ENCODE measurements at regions not wholly inside any gene's neighbourhood (a gene's known extent, or its start where the extent isn't known, plus 50 kb on each side); places are given as distances from the start of the nearest gene placed in this dataset.

DNA sequence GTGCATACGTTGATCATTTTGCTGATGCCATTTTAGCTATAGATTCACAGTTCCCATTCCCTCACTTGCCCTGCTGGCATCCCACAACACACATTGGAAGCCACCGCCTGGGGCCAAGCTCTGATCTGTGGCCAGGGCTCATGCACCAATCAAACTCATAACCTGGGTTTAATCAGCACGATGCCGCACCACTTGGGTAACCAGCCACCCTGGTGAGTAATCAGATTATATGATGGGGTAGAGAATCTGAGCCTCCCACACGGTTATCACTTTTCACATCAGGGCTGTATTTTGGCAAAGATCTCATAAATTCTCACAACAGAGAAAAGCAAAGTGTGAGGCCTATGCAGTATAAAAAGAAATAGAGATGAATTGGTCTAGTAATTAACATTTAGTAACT is 66.0 kb upstream of the TNFRSF19 start:
- TF ChIP-seq, protein P1, sequence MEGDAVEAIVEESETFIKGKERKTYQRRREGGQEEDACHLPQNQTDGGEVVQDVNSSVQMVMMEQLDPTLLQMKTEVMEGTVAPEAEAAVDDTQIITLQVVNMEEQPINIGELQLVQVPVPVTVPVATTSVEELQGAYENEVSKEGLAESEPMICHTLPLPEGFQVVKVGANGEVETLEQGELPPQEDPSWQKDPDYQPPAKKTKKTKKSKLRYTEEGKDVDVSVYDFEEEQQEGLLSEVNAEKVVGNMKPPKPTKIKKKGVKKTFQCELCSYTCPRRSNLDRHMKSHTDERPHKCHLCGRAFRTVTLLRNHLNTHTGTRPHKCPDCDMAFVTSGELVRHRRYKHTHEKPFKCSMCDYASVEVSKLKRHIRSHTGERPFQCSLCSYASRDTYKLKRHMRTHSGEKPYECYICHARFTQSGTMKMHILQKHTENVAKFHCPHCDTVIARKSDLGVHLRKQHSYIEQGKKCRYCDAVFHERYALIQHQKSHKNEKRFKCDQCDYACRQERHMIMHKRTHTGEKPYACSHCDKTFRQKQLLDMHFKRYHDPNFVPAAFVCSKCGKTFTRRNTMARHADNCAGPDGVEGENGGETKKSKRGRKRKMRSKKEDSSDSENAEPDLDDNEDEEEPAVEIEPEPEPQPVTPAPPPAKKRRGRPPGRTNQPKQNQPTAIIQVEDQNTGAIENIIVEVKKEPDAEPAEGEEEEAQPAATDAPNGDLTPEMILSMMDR (IDR thresholded peaks at IDR 0.05) = no peak
- TF ChIP-seq POLR2A (IDR thresholded peaks at IDR 0.05) = no peak
